CD4-positive, CD25-positive, alpha-beta regulatory T cell (primary cell): ENCODE measurements at regions not wholly inside any gene's neighbourhood (a gene's known extent, or its start where the extent isn't known, plus 50 kb on each side); places are given as distances from the start of the nearest gene placed in this dataset.

Experiments used
- ATAC-seq, 2 donors: fragments of 150-1000 bp; cut with Tn5 transposase; one replicate each; pipeline ENCODE4 v1.10.0; 2021; ENCODE audit warnings: low read depth in 2 of 2, moderate number of reproducible peaks in 2 of 2, moderate library complexity in 1 of 2
- DNase-seq, 3 donors: peaks; one replicate each; pipeline versions ENCODE4 v3.0.0 to v3.0.0-alpha.2; 2012 to 2022; ENCODE audit warnings: mixed read lengths in 1 of 3
- H3K27ac ChIP-seq: one replicate; pipeline ENCODE4 v1.7.0; 2013; ENCODE audit warnings: mild to moderate bottlenecking, low read length; ENCODE audit not compliant: insufficient read depth, poor library complexity, severe bottlenecking
- H3K27me3 ChIP-seq: one replicate; pipeline ENCODE4 v1.7.0; 2013; ENCODE audit warnings: low read length; ENCODE audit not compliant: control insufficient read depth, insufficient read depth
- H3K36me3 ChIP-seq: one replicate; pipeline ENCODE4 v1.7.0; 2013; ENCODE audit warnings: mild to moderate bottlenecking, low read length, moderate library complexity; ENCODE audit not compliant: control insufficient read depth, insufficient read depth
- H3K4me1 ChIP-seq: 2 replicates; pipeline ENCODE4 v1.7.0; 2013; ENCODE audit warnings: mild to moderate bottlenecking, low read length; ENCODE audit not compliant: insufficient read depth, control insufficient read depth, poor library complexity, severe bottlenecking
- H3K4me3 ChIP-seq: one replicate; pipeline ENCODE4 v1.7.0; 2013; ENCODE audit warnings: low read depth, mild to moderate bottlenecking, low read length, moderate library complexity
- H3K9me3 ChIP-seq, 2 experiments: 1 replicate in 1 of 2; 2 replicates in 1 of 2; pipeline ENCODE4 v1.7.0; 2013; ENCODE audit warnings: low read length in 2 of 2, mild to moderate bottlenecking in 1 of 2, moderate library complexity in 1 of 2; ENCODE audit not compliant: control insufficient read depth in 2 of 2
- H3K27ac Mint-ChIP-seq, 3 donors: one replicate each; pipeline ENCODE4 v1.8.0; 2020 to 2022; ENCODE audit warnings: mild to moderate bottlenecking in 3 of 3, mixed read lengths in 3 of 3, moderate library complexity in 2 of 3
- H3K27me3 Mint-ChIP-seq: one replicate; pipeline ENCODE4 v1.8.0; 2022; ENCODE audit warnings: mild to moderate bottlenecking, mixed read lengths
- H3K36me3 Mint-ChIP-seq: one replicate; pipeline ENCODE4 v1.8.0; 2020; ENCODE audit warnings: mixed read lengths
- H3K4me1 Mint-ChIP-seq, 4 donors: one replicate each; pipeline ENCODE4 v1.8.0; 2020 to 2022; ENCODE audit warnings: mixed read lengths in 4 of 4, mild to moderate bottlenecking in 1 of 4
- H3K4me3 Mint-ChIP-seq, 4 donors: one replicate each; pipeline ENCODE4 v1.8.0; 2020 to 2022; ENCODE audit warnings: mild to moderate bottlenecking in 4 of 4, mixed read lengths in 4 of 4, moderate library complexity in 3 of 4
- H3K9me3 Mint-ChIP-seq, 7 donors: one replicate each; pipeline ENCODE4 v1.8.0; 2020 to 2022; ENCODE audit warnings: mixed read lengths in 7 of 7, mild to moderate bottlenecking in 3 of 7, moderate library complexity in 2 of 7

DNA sequence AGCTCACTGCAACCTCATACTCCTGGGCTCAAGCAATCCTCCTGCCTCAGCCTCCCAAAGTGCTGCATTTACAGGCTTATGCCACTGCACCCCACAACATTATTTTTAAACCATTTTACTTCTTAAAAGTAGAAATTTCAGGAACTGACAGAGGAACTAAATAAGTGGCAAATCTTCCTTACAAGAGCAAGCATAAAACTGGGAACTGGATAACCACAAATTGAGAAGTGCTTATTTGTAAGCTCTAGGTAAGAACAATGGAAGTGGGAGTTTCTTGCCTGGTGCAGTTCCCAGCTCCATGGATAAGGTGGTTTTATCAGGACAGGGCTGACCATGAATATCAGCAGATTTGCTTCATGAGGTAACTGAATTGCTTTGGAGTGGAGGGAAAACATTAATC is 655.2 kb downstream of the DIPK2A start:
- Mint-ChIP-seq H3K27me3 (no peaks in the 10 kb centered on the region), H3K9me3 (peaks cover 0 to 14% (median 0%) of the 10 kb centered on the region in 7 donors), H3K36me3 (no peaks in the 10 kb centered on the region), H3K4me1 (no peaks in the 10 kb centered on the region), H3K27ac (no peak overlapping the region), H3K4me3 (no peak overlapping the region)
- H3K36me3 ChIP-seq, result no peaks in the 10 kb centered on the region
- H3K27me3 ChIP-seq, result no peaks in the 10 kb centered on the region
- H3K9me3 ChIP-seq, result no peaks in the 10 kb centered on the region
- H3K4me3 ChIP-seq, result no peak overlapping the region
- ATAC-seq, result no peak
- H3K27ac ChIP-seq, result no peak overlapping the region
- no peaks in the 10 kb centered on the region for H3K4me1 ChIP-seq
- DNase-seq, result no peak

- Mint-ChIP-seq H3K27ac (no peak overlapping the region), H3K9me3 (peaks cover 0 to 16% (median 2%) of the 10 kb centered on the region in 7 donors), H3K4me1 (no peaks in the 10 kb centered on the region), H3K36me3 (no peaks in the 10 kb centered on the region), H3K27me3 (no peaks in the 10 kb centered on the region), H3K4me3 (no peak overlapping the region)
- Histone ChIP-seq H3K27ac (no peak overlapping the region), H3K9me3 (no peaks in the 10 kb centered on the region), H3K4me3 (no peak overlapping the region), H3K36me3 (no peaks in the 10 kb centered on the region), H3K4me1 (no peaks in the 10 kb centered on the region), H3K27me3 (no peaks in the 10 kb centered on the region)
- DNase-seq (no peak), ATAC-seq (no peak)
Observed at GRCh38 chr3:144629381-144629780, 657.8 kb downstream of the DIPK2A start.

DNA sequence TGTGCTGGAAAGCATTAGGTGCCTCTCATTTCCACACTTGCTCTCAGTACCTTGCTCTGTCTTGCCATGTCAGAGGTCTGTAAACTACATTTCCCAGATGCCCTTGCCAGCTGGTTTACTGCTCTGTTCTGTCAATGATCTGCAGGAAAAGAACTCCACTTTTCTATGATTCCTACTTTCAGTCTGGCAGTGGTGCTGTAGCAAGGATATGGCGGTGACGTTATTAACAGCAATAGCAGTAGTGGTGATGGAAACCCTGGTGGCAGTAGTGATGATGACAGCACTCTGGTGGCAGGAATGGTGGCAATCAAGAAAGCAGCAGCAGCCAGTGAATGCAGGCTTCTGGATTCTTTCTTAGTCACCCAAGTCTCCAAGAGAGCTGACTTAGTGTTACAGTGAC is 665.2 kb downstream of the DIPK2A start:
- ATAC-seq (no peak), DNase-seq (no peak)
- H3K4me3 Mint-ChIP-seq, result no peak overlapping the region
- Histone ChIP-seq H3K36me3 (no peaks in the 10 kb centered on the region), H3K4me3 (no peak overlapping the region), H3K27ac (no peak overlapping the region), H3K4me1 (no peaks in the 10 kb centered on the region), H3K27me3 (no peaks in the 10 kb centered on the region), H3K9me3 (no peaks in the 10 kb centered on the region)
- H3K9me3 Mint-ChIP-seq, result peaks cover 0 to 5% (median 2%) of the 10 kb centered on the region in 7 donors
- H3K27ac Mint-ChIP-seq, result no peak overlapping the region
- H3K36me3 Mint-ChIP-seq, result no peaks in the 10 kb centered on the region
- no peaks in the 10 kb centered on the region for H3K4me1 Mint-ChIP-seq
- no peaks in the 10 kb centered on the region for H3K27me3 Mint-ChIP-seq

- H3K27ac Mint-ChIP-seq, result no peak overlapping the region
Observed at GRCh38 chr3:144638009-144638408, 666.4 kb downstream of the DIPK2A start.

GRCh38 chr3:144643771-144644198 is 672.2 kb downstream of the DIPK2A start:
- Histone ChIP-seq H3K36me3 (no peaks in the 10 kb centered on the region), H3K27ac (no peak overlapping the region), H3K27me3 (no peaks in the 10 kb centered on the region), H3K4me3 (no peak overlapping the region), H3K4me1 (no peaks in the 10 kb centered on the region), H3K9me3 (no peaks in the 10 kb centered on the region)
- Mint-ChIP-seq H3K4me1 (no peaks in the 10 kb centered on the region), H3K4me3 (no peak overlapping the region), H3K36me3 (no peaks in the 10 kb centered on the region), H3K27me3 (no peaks in the 10 kb centered on the region), H3K9me3 (peaks cover 0 to 8% (median 0%) of the 10 kb centered on the region in 7 donors), H3K27ac (no peak overlapping the region)
- DNase-seq, result no peak
- ATAC-seq, result no peak

More at GRCh38 chr3:144638009-144638408, 666.4 kb downstream of the DIPK2A start:
- Histone ChIP-seq H3K36me3 (no peaks in the 10 kb centered on the region), H3K27me3 (no peaks in the 10 kb centered on the region), H3K9me3 (no peaks in the 10 kb centered on the region), H3K4me3 (no peak overlapping the region), H3K4me1 (no peaks in the 10 kb centered on the region), H3K27ac (no peak overlapping the region)
- Mint-ChIP-seq H3K27me3 (no peaks in the 10 kb centered on the region), H3K36me3 (no peaks in the 10 kb centered on the region), H3K4me1 (no peaks in the 10 kb centered on the region), H3K4me3 (no peak overlapping the region), H3K9me3 (peaks cover 0 to 5% (median 2%) of the 10 kb centered on the region in 7 donors)
- no peak for ATAC-seq
- DNase-seq, result no peak

DNA sequence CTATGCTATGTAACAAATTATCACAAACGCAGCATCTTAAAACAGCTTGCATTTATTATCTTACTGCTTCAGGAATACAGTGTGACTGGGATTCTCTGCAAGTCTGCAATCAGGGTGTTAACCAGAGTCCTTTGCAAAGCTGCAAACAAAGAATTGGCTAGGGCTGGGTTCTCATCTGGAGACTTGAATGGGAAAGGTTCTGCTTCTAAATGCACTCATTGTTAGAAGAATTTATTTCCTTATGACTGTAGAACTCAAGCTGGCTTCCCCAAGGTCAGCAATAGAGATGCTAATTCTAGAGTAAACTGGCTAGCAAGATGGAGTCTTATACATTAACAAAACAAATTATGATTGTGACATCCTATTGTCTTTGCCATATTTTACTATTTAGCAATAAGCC is 673.7 kb downstream of the DIPK2A start:
- H3K36me3 ChIP-seq, result no peaks in the 10 kb centered on the region
- no peaks in the 10 kb centered on the region for H3K4me1 ChIP-seq
- Mint-ChIP-seq H3K4me3 (no peak overlapping the region), H3K4me1 (no peaks in the 10 kb centered on the region), H3K27me3 (no peaks in the 10 kb centered on the region), H3K36me3 (no peaks in the 10 kb centered on the region), H3K9me3 (peaks cover 0 to 11% (median 0%) of the 10 kb centered on the region in 7 donors), H3K27ac (no peak overlapping the region)
- DNase-seq (no peak), ATAC-seq (no peak)
- H3K27ac ChIP-seq, result no peak overlapping the region
- no peaks in the 10 kb centered on the region for H3K27me3 ChIP-seq
- no peak overlapping the region for H3K4me3 ChIP-seq
- H3K9me3 ChIP-seq, result no peaks in the 10 kb centered on the region

DNA sequence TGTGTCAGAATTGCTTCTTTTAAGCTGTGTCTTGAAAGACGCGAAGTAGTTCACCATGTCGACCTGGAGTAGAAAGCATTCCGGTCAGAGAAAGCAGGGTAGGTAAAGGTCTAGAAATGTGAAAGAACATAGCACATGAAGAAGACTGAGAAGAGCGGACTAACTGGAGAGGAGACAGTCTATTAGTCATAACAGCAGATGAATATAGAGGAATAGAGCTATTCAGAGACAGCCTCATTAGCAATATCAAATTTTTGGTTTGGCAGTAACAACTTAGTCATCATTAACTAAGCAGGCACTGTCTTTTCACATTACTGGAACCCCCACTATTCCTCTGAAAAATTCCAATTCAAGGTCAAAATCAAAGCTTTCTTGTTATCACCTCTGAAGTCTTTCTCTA is 678.8 kb downstream of the DIPK2A start:
- DNase-seq (no peak), ATAC-seq (no peak)
- H3K4me3 Mint-ChIP-seq, result no peak overlapping the region
- Histone ChIP-seq H3K27ac (no peak overlapping the region), H3K9me3 (no peaks in the 10 kb centered on the region), H3K4me3 (no peak overlapping the region), H3K36me3 (no peaks in the 10 kb centered on the region), H3K27me3 (no peaks in the 10 kb centered on the region), H3K4me1 (no peaks in the 10 kb centered on the region)
- H3K36me3 Mint-ChIP-seq, result no peaks in the 10 kb centered on the region
- no peaks in the 10 kb centered on the region for H3K4me1 Mint-ChIP-seq
- H3K27me3 Mint-ChIP-seq, result no peaks in the 10 kb centered on the region
- peaks cover 0 to 9% (median 0%) of the 10 kb centered on the region in 7 donors for H3K9me3 Mint-ChIP-seq
- H3K27ac Mint-ChIP-seq, result no peak overlapping the region

GRCh38 chr3:144652573-144652972 is 681.0 kb downstream of the DIPK2A start:
- DNase-seq, result no peak
- ATAC-seq, result no peak
- Mint-ChIP-seq H3K9me3 (peaks cover 0 to 5% (median 2%) of the 10 kb centered on the region in 7 donors), H3K27ac (no peak overlapping the region), H3K27me3 (no peaks in the 10 kb centered on the region), H3K4me3 (no peak overlapping the region), H3K36me3 (no peaks in the 10 kb centered on the region), H3K4me1 (no peaks in the 10 kb centered on the region)
- no peaks in the 10 kb centered on the region for H3K27me3 ChIP-seq
- no peaks in the 10 kb centered on the region for H3K4me1 ChIP-seq
- H3K36me3 ChIP-seq, result no peaks in the 10 kb centered on the region
- no peak overlapping the region for H3K27ac ChIP-seq
- H3K9me3 ChIP-seq, result no peaks in the 10 kb centered on the region
- no peak overlapping the region for H3K4me3 ChIP-seq
